Tibial artery (tissue), 4 donors: ENCODE measurements at regions not wholly inside any gene's neighbourhood (a gene's known extent, or its start where the extent isn't known, plus 50 kb on each side); places are given as distances from the start of the nearest gene placed in this dataset.

Source experiments
- DNase-seq, 2 donors: peaks; one replicate each; pipeline ENCODE4 v3.0.0-alpha.2; 2019
- H3K27ac ChIP-seq, 2 donors: fragments of 200-600 bp; sonication (generic) in 1 of 2; 1 replicate in 1 of 2; 2 replicates in 1 of 2; pipeline ENCODE4 v1.5.1; 2018 to 2019; ENCODE audit warnings: mild to moderate bottlenecking in 1 of 2
- H3K27me3 ChIP-seq, 2 donors: fragments of 200-600 bp; sonication (generic) in 1 of 2; one replicate each; pipeline versions ENCODE4 v1.5.1 to v1.6.0; 2016 to 2019
- H3K36me3 ChIP-seq, 3 donors: fragments of 200-600 bp; sonication (generic) in 2 of 3; one replicate each; pipeline ENCODE4 v1.5.1; 2016 to 2019; ENCODE audit warnings: mild to moderate bottlenecking in 2 of 3
- H3K4me1 ChIP-seq, 4 donors: fragments of 200-600 bp; sonication (generic) in 2 of 4; 1 replicate in 3 of 4; 2 replicates in 1 of 4; pipeline ENCODE4 v1.5.1; 2016 to 2019
- H3K4me3 ChIP-seq, 2 donors: fragments of 200-600 bp; sonication (generic) in 1 of 2; 1 replicate in 1 of 2; 2 replicates in 1 of 2; pipeline ENCODE4 v1.5.1; 2018 to 2019; ENCODE audit warnings: mild to moderate bottlenecking in 2 of 2
- H3K9me3 ChIP-seq, 3 donors: fragments of 200-600 bp; sonication (generic) in 1 of 3; one replicate each; pipeline ENCODE4 v1.5.1; 2016 to 2019
- intact Hi-C: fragments of 100-400 bp; cut with DNase I; formaldehyde crosslinking; loops from one replicate; pipeline ENCODE4 v1.15.0; 2023; ENCODE audit warnings: low total_unique reads
- TF ChIP-seq, protein P1 (sequence below), 2 experiments: fragments of 200-600 bp in 1 of 2; fragments of 450-650 bp in 1 of 2; IDR thresholded peaks; one replicate each; pipeline ENCODE4 v1.5.1; 2017 to 2019; ENCODE audit warnings: antibody characterized with exemption in 2 of 2, mild to moderate bottlenecking in 1 of 2, moderate library complexity in 1 of 2

- H3K9me3 ChIP-seq: no peaks in the 10 kb centered on the region
- intact Hi-C loops: loop anchor here (5.0 kb wide), 1 partner anchor 712 kb away; no protein-coding TSS in a partner anchor
- no peaks in the 10 kb centered on the region for H3K36me3 ChIP-seq
- DNase-seq: no peak
- H3K4me1 ChIP-seq: peaks cover 0 to 19% (median 5%) of the 10 kb centered on the region in 4 donors
- H3K27me3 ChIP-seq: no peaks in the 10 kb centered on the region
- TF ChIP-seq, protein P1, sequence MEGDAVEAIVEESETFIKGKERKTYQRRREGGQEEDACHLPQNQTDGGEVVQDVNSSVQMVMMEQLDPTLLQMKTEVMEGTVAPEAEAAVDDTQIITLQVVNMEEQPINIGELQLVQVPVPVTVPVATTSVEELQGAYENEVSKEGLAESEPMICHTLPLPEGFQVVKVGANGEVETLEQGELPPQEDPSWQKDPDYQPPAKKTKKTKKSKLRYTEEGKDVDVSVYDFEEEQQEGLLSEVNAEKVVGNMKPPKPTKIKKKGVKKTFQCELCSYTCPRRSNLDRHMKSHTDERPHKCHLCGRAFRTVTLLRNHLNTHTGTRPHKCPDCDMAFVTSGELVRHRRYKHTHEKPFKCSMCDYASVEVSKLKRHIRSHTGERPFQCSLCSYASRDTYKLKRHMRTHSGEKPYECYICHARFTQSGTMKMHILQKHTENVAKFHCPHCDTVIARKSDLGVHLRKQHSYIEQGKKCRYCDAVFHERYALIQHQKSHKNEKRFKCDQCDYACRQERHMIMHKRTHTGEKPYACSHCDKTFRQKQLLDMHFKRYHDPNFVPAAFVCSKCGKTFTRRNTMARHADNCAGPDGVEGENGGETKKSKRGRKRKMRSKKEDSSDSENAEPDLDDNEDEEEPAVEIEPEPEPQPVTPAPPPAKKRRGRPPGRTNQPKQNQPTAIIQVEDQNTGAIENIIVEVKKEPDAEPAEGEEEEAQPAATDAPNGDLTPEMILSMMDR (IDR thresholded peaks at IDR 0.05): no peak
- no peak overlapping the region for H3K4me3 ChIP-seq
- H3K27ac ChIP-seq: no peak overlapping the region
These were observed 222.2 kb downstream of the C7orf25 start for GRCh38 chr7:42689626-42690025.

- intact Hi-C loops: no loop called here
- TF ChIP-seq, protein P1 (IDR thresholded peaks at IDR 0.05): no peak
These were observed 223.9 kb downstream of the C7orf25 start for GRCh38 chr7:42688056-42688371.

DNA sequence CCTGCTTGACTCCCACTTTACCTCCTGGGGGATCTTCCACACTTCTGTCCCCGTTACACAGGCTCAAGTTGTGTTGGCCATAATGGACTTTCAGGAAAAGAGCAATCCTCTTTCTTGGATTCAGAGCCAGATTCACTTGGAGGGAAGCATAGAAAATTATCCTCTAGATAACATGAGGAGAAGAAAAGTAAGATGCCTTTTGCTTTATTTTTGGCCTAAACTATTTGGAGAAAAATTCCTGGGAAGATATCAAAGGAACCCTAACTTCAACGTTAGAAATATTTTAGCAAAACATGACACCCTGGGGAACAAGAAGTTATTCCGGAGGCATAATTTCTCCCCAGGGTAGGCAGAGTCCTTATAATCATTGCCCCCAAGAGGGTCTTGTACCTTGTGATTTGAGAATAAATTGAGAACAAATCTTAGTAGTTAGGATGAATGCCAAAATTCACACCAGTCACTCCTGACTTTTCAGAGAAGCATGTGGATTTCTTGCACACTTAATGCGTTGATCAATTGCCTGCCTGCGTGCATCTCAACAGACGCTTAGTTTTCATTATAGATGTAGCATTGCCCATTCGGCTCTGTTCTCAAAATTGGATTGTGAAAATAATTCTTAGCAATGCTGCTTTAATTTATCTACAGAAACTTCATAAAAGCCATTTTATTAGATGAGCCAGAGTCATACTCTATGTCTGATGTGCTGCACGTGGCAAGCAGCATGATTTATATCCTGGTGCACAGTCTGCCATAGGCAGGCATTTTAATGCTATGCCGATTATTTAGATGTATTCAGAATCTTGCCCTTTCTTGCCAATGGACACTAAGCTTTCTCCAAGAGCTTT is 224.4 kb downstream of the C7orf25 start:
- no peak overlapping the region for H3K27ac ChIP-seq
- no peaks in the 10 kb centered on the region for H3K27me3 ChIP-seq

More at GRCh38 chr7:42688056-42688371, 223.9 kb downstream of the C7orf25 start:
- Histone ChIP-seq H3K4me1 (peaks cover 0 to 16% (median 5%) of the 10 kb centered on the region in 4 donors), H3K27me3 (no peaks in the 10 kb centered on the region), H3K9me3 (no peaks in the 10 kb centered on the region), H3K27ac (no peak overlapping the region), H3K4me3 (no peak overlapping the region), H3K36me3 (no peaks in the 10 kb centered on the region)
- DNase-seq: no peak

DNA sequence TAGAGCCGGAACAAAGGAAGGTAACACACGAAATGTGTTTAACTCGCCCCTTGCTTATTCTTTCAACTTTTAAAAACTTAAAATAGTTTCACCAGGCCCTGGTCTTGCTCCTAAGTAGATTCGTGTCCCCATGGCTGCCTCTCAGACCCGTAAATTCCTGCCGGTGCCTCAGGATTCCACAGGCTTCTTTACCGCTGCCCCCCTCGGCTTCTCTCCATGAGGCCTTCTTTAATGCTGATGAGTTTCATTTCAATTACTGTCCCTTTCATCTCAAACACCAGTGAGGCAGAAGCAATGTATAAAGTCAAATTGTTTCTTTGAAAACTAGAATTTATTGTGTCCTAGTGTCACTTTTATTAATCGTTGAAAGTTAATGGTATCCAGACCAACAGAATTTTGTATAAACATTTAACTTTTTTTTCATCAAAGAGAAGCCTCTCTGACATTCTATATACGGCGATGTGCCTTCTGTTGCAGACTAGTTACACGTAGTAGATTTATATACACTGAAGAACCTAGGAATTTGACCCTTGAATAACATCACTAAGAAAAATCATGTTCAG is 225.2 kb downstream of the C7orf25 start:
- intact Hi-C loops: no loop called here
- Histone ChIP-seq H3K36me3 (no peaks in the 10 kb centered on the region), H3K27me3 (no peaks in the 10 kb centered on the region), H3K9me3 (no peaks in the 10 kb centered on the region), H3K4me1 (peaks cover 0 to 4% (median 3%) of the 10 kb centered on the region in 4 donors), H3K27ac (no peak overlapping the region), H3K4me3 (no peak overlapping the region)
- TF ChIP-seq, protein P1 (IDR thresholded peaks at IDR 0.05): no peak
- no peak for DNase-seq

More for the DNA sequence above, 224.4 kb downstream of the C7orf25 start:
- no peak overlapping the region for H3K4me3 ChIP-seq
- H3K36me3 ChIP-seq: no peaks in the 10 kb centered on the region
- no peaks in the 10 kb centered on the region for H3K9me3 ChIP-seq
- intact Hi-C loops: no loop called here
- TF ChIP-seq, protein P1 (IDR thresholded peaks at IDR 0.05): no peak
- no peak for DNase-seq
- H3K4me1 ChIP-seq: peaks cover 0 to 10% (median 4%) of the 10 kb centered on the region in 4 donors

- TF ChIP-seq, protein P1 (IDR thresholded peaks at IDR 0.05): no peak
- DNase-seq: no peak
- H3K36me3 ChIP-seq: no peaks in the 10 kb centered on the region
- no peaks in the 10 kb centered on the region for H3K27me3 ChIP-seq
- H3K9me3 ChIP-seq: no peaks in the 10 kb centered on the region
- no peak overlapping the region for H3K4me3 ChIP-seq
- H3K27ac ChIP-seq: no peak overlapping the region
- intact Hi-C loops: no loop called here
- H3K4me1 ChIP-seq: no peaks in the 10 kb centered on the region
These were observed 226.0 kb downstream of the C7orf25 start for GRCh38 chr7:42685911-42686310.
